ENCODE measurements at regions not wholly inside any gene's neighbourhood (a gene's known extent, or its start where the extent isn't known, plus 50 kb on each side); places are given as distances from the start of the nearest gene placed in this dataset.

- Histone ChIP-seq H3K4ac (ENCODE audit: low read depth, low read length) (no peak overlapping the region), H3K14ac (ENCODE audit: insufficient read depth, low read length) (no peak overlapping the region), H2BK12ac (ENCODE audit: insufficient read length, low read depth, low read length) (no peak overlapping the region), H3K27me3 (ENCODE audit: insufficient read depth, low read length) (no peaks in the 10 kb centered on the region), H2BK20ac (ENCODE audit: low read depth, low read length, poor library complexity, severe bottlenecking) (no peak overlapping the region), H4K91ac (ENCODE audit: insufficient read length, low read depth, low read length) (no peak overlapping the region), H3T11ph (ENCODE audit: low read length) (no peak overlapping the region), H2BK120ac (ENCODE audit: low read depth, low read length, poor library complexity, severe bottlenecking) (no peak overlapping the region), H3K18ac (ENCODE audit: insufficient read length, low read depth, low read length) (no peak overlapping the region), H3K79me1 (ENCODE audit: insufficient read depth, low read depth, low read length, poor library complexity, severe bottlenecking) (no peaks in the 10 kb centered on the region), H4K8ac (replicated peaks; ENCODE audit: insufficient read length, low read depth, low read length) (no peak overlapping the region), H3K9me3 (ENCODE audit: control insufficient read depth, low read depth, low read length) (no peaks in the 10 kb centered on the region), H3K23me2 (ENCODE audit: insufficient read length, low read depth, low read length, poor library complexity, severe bottlenecking) (no peaks in the 10 kb centered on the region), H3K27ac (ENCODE audit: insufficient read length, low read depth, low read length) (no peak overlapping the region), H2AFZ (ENCODE audit: low read length) (no peak overlapping the region), H3K23ac (ENCODE audit: insufficient read length, low read depth, low read length) (no peak overlapping the region), H3K4me2 (ENCODE audit: insufficient read depth, insufficient read length, low read length) (no peak overlapping the region), H2AK5ac (ENCODE audit: insufficient read length, low read length) (no peak overlapping the region), H3K4me1 (ENCODE audit: insufficient read depth, low read length) (peaks cover 3% of the 10 kb centered on the region; the same call in 1 of the 2 replicates), H4K20me1 (ENCODE audit: control insufficient read depth, insufficient read depth, insufficient read length) (no peaks in the 10 kb centered on the region), H3K79me2 (ENCODE audit: insufficient read depth, low read length) (no peaks in the 10 kb centered on the region), H2BK15ac (ENCODE audit: low read depth, low read length) (no peak overlapping the region), H2BK5ac (ENCODE audit: insufficient read length, low read length) (no peak overlapping the region), H3K9ac (ENCODE audit: extremely low read depth, insufficient read length, low read length) (no peak overlapping the region), H3K56ac (ENCODE audit: insufficient read length, low read depth, low read length) (no peak overlapping the region), H4K5ac (ENCODE audit: insufficient read length, low read depth, low read length) (no peak overlapping the region)
- peak; percentile 15 for DNase-seq
- TF ChIP-seq CTCF (conservative IDR thresholded peaks at IDR 0.05): no peak
- no CpG with 5 or more reads among the region's 2 CpGs for WGBS (ENCODE audit: extremely low coverage, insufficient read length, low lambda C conversion rate)
- no peaks in the 10 kb centered on the region for H3K9me3 Mint-ChIP-seq
- H3K27me3 Mint-ChIP-seq (ENCODE audit: low read depth): no peaks in the 10 kb centered on the region
- no peaks in the 10 kb centered on the region; a peak in 1 of 7 replicates for H3K36me3 Mint-ChIP-seq (ENCODE audit: insufficient read depth in 1 of 3, low read depth in 3 of 3)
- peaks cover 22 to 36% of the 10 kb centered on the region in 2 experiments for H3K4me1 Mint-ChIP-seq
- no peak overlapping the region for H3K4me3 Mint-ChIP-seq
- no peak overlapping the region for H3K27ac Mint-ChIP-seq
Measured at GRCh38 chr17:5915337-5915736, 154.8 kb upstream of the WSCD1 start.
